ENCODE measurements at regions not wholly inside any gene's neighbourhood (a gene's known extent, or its start where the extent isn't known, plus 50 kb on each side); places are given as distances from the start of the nearest gene placed in this dataset.

DNA sequence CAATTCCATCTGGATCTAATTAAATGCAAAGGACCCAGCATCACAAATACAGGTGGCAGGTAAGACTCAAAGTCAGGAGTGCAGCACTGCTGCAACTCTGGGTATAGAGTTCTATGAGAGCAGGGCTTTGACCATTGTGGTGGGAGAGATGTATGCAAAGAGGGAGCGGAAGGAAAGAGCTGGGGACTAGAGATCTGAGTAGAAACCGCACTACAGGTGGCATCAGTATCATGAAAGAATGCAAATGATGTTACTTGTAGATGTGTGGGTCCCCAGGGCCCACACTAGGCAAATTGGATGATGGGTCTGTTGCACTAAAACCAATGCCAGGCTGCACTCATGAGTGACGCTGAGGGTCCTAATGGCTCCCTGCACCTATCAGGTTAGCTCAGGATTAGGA, 287.1 kb upstream of the ASIC2 start:
- TF ChIP-seq, protein P1, sequence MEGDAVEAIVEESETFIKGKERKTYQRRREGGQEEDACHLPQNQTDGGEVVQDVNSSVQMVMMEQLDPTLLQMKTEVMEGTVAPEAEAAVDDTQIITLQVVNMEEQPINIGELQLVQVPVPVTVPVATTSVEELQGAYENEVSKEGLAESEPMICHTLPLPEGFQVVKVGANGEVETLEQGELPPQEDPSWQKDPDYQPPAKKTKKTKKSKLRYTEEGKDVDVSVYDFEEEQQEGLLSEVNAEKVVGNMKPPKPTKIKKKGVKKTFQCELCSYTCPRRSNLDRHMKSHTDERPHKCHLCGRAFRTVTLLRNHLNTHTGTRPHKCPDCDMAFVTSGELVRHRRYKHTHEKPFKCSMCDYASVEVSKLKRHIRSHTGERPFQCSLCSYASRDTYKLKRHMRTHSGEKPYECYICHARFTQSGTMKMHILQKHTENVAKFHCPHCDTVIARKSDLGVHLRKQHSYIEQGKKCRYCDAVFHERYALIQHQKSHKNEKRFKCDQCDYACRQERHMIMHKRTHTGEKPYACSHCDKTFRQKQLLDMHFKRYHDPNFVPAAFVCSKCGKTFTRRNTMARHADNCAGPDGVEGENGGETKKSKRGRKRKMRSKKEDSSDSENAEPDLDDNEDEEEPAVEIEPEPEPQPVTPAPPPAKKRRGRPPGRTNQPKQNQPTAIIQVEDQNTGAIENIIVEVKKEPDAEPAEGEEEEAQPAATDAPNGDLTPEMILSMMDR (conservative IDR thresholded peaks at IDR 0.05; ENCODE audit: low read length) = no peak
- no peak for TF ChIP-seq EZH2phosphoT487 (IDR thresholded peaks at IDR 0.05; ENCODE audit: borderline replicate concordance)
- Histone ChIP-seq H2AFZ (ENCODE audit: low read length) (no peak overlapping the region), H3K9me3 (ENCODE audit: insufficient read depth, low read depth, low read length) (no peaks in the 10 kb centered on the region; the same call in 1 of the 2 replicates), H3K4me3 (ENCODE audit: low read length, poor library complexity, severe bottlenecking) (no peak overlapping the region), H3K79me2 (ENCODE audit: insufficient read depth, low read length) (no peaks in the 10 kb centered on the region), H3K9ac (ENCODE audit: low read depth, low read length, poor library complexity, severe bottlenecking) (no peak overlapping the region), H3K4me1 (ENCODE audit: insufficient read depth, low read length, poor library complexity, severe bottlenecking) (no peaks in the 10 kb centered on the region), H3K9me2 (replicated peaks; ENCODE audit: low read depth, low read length) (no peaks in the 10 kb centered on the region), H3K36me3 (ENCODE audit: insufficient read depth, low read length) (no peaks in the 10 kb centered on the region), H3K27me3 (ENCODE audit: insufficient read depth, low read length, poor library complexity, severe bottlenecking) (no peaks in the 10 kb centered on the region), H4K20me1 (ENCODE audit: insufficient read depth, low read length, poor library complexity, severe bottlenecking) (no peaks in the 10 kb centered on the region), H3F3A (ENCODE audit: low read depth) (no peaks in the 10 kb centered on the region), H3K4me2 (ENCODE audit: low read depth, low read length, poor library complexity, severe bottlenecking) (no peak overlapping the region)

DNA sequence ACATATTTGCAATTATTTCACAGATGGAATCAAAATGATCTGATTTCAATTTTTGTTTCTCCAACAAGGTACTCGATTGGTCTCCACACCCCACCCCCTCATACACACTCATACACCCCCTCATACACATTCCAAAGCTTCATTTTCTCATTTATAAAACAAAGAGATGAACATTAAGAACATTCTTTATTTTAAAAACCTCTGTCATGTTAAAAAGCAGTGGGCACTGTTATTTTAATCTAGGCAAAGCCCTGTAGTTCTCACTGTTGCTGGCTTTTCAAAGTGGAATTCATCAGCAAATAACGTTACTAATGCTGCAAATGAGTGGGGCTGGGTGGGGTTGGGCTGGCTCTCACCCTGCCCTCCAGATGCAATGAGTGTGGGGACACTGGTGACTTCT, 289.6 kb upstream of the ASIC2 start:
- no peak for TF ChIP-seq EZH2phosphoT487 (IDR thresholded peaks at IDR 0.05; ENCODE audit: borderline replicate concordance)
- TF ChIP-seq, protein P1 (conservative IDR thresholded peaks at IDR 0.05; ENCODE audit: low read length) = no peak
- H3K9me2 ChIP-seq (replicated peaks; ENCODE audit: low read depth, low read length) = no peaks in the 10 kb centered on the region
- no peaks in the 10 kb centered on the region for H4K20me1 ChIP-seq (ENCODE audit: insufficient read depth, low read length, poor library complexity, severe bottlenecking)
- H3K4me1 ChIP-seq (ENCODE audit: insufficient read depth, low read length, poor library complexity, severe bottlenecking) = no peaks in the 10 kb centered on the region
- H3K36me3 ChIP-seq (ENCODE audit: insufficient read depth, low read length) = no peaks in the 10 kb centered on the region
- no peak overlapping the region for H3K9ac ChIP-seq (ENCODE audit: low read depth, low read length, poor library complexity, severe bottlenecking)
- no peaks in the 10 kb centered on the region for H3K27me3 ChIP-seq (ENCODE audit: insufficient read depth, low read length, poor library complexity, severe bottlenecking)
- H3K9me3 ChIP-seq (ENCODE audit: insufficient read depth, low read depth, low read length) = no peaks in the 10 kb centered on the region; the same call in 1 of the 2 replicates
- H3F3A ChIP-seq (ENCODE audit: low read depth) = no peaks in the 10 kb centered on the region
- no peaks in the 10 kb centered on the region for H3K79me2 ChIP-seq (ENCODE audit: insufficient read depth, low read length)
- H3K4me2 ChIP-seq (ENCODE audit: low read depth, low read length, poor library complexity, severe bottlenecking) = no peak overlapping the region
- no peak overlapping the region for H3K4me3 ChIP-seq (ENCODE audit: low read length, poor library complexity, severe bottlenecking)
- H2AFZ ChIP-seq (ENCODE audit: low read length) = no peak overlapping the region

DNA sequence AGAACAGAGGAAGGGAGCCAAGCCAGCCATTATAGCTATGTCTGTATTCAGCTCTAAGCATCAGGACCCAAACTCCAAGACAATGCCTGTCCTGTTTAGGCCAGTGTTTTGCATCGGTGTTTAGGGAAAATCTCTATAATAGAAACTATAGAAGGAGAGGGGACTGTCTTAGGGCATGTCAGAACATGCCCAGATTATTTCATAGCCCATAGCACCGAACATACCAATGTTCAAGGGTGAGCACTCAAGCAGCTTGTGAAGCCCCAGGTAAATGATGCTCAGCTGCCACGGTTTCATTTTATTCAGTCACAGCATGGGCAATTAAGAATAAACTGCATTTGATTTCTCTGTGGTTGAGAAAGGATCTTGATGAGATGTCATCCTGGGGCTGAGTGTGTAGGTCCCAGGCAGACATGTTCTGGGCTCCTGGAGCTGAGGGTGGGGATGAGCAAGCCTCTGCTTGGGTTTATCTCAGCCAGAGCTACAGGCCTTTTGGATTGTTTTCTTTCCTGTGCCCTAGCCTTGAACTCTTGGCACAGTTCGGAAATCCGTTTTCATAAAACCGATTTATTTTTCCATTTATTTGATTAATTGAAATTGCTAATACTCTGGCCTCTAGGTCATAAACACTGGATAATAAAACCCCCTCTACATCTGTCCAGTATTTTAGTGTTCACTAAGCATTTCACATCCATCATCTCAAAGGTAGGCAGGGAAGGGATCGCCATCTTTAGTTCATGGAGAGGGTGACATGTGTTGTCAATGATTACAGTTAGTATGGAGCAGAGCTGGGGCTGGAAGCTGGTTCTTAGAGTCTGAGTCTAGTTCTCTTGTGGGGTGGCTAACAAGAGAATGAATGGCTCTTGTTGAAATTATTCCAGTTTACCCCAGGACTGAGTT, 290.7 kb upstream of the ASIC2 start:
- H3K79me2 ChIP-seq (ENCODE audit: insufficient read depth, low read length) = no peaks in the 10 kb centered on the region
- TF ChIP-seq EZH2phosphoT487 (IDR thresholded peaks at IDR 0.05; ENCODE audit: borderline replicate concordance) = no peak
- TF ChIP-seq, protein P1 (conservative IDR thresholded peaks at IDR 0.05; ENCODE audit: low read length) = no peak
- no peak overlapping the region for H3K4me2 ChIP-seq (ENCODE audit: low read depth, low read length, poor library complexity, severe bottlenecking)
- H3K36me3 ChIP-seq (ENCODE audit: insufficient read depth, low read length) = no peaks in the 10 kb centered on the region
- no peaks in the 10 kb centered on the region; the same call in 1 of the 2 replicates for H3K9me3 ChIP-seq (ENCODE audit: insufficient read depth, low read depth, low read length)
- H3K27me3 ChIP-seq (ENCODE audit: insufficient read depth, low read length, poor library complexity, severe bottlenecking) = no peaks in the 10 kb centered on the region
- H3K4me1 ChIP-seq (ENCODE audit: insufficient read depth, low read length, poor library complexity, severe bottlenecking) = no peaks in the 10 kb centered on the region
- no peak overlapping the region for H3K4me3 ChIP-seq (ENCODE audit: low read length, poor library complexity, severe bottlenecking)
- H3F3A ChIP-seq (ENCODE audit: low read depth) = no peaks in the 10 kb centered on the region
- no peak overlapping the region for H2AFZ ChIP-seq (ENCODE audit: low read length)
- no peaks in the 10 kb centered on the region for H4K20me1 ChIP-seq (ENCODE audit: insufficient read depth, low read length, poor library complexity, severe bottlenecking)
- no peak overlapping the region for H3K9ac ChIP-seq (ENCODE audit: low read depth, low read length, poor library complexity, severe bottlenecking)
- H3K9me2 ChIP-seq (replicated peaks; ENCODE audit: low read depth, low read length) = no peaks in the 10 kb centered on the region

Measured in Loucy (cell line).